GM23248 (cell line): ENCODE measurements at regions not wholly inside any gene's neighbourhood (a gene's known extent, or its start where the extent isn't known, plus 50 kb on each side); places are given as distances from the start of the nearest gene placed in this dataset.

Experiments
- DNase-seq: peaks from one replicate; pipeline ENCODE4 v3.0.0-alpha.2; 2015
- H2AFZ ChIP-seq: fragments of 200-600 bp; sonication (generic); 2 replicates; pipeline ENCODE4 v1.6.1; 2016; ENCODE audit warnings: antibody characterized with exemption
- H3F3A ChIP-seq: fragments of 200-600 bp; sonication (generic); 2 replicates; pipeline ENCODE4 v1.6.1; 2016; ENCODE audit warnings: mild to moderate bottlenecking, antibody characterized with exemption, mixed run types; ENCODE audit not compliant: insufficient read depth
- H3K27ac ChIP-seq: fragments of 200-600 bp; sonication (generic); 2 replicates; pipeline ENCODE4 v1.5.1; 2016; ENCODE audit warnings: mild to moderate bottlenecking
- H3K27me3 ChIP-seq: fragments of 200-600 bp; sonication (generic); replicated peaks from 2 replicates; pipeline ENCODE4 v1.6.1; 2016; ENCODE audit warnings: mild to moderate bottlenecking; ENCODE audit not compliant: insufficient read depth
- H3K36me3 ChIP-seq: fragments of 200-600 bp; sonication (generic); 2 replicates; pipeline ENCODE4 v1.6.1; 2016; ENCODE audit warnings: low read depth, mild to moderate bottlenecking
- H3K4me1 ChIP-seq: fragments of 200-600 bp; sonication (generic); 2 replicates; pipeline ENCODE4 v1.6.1; 2016; ENCODE audit warnings: mild to moderate bottlenecking; ENCODE audit not compliant: insufficient read depth
- H3K4me2 ChIP-seq: fragments of 200-600 bp; sonication (generic); one replicate; pipeline ENCODE4 v1.6.1; 2016; ENCODE audit warnings: mild to moderate bottlenecking; ENCODE audit not compliant: unreplicated experiment
- H3K4me3 ChIP-seq: fragments of 200-600 bp; sonication (generic); 2 replicates; pipeline ENCODE4 v1.5.1; 2016; ENCODE audit warnings: mild to moderate bottlenecking
- H3K79me2 ChIP-seq: fragments of 200-600 bp; sonication (generic); 2 replicates; pipeline ENCODE4 v1.6.1; 2016; ENCODE audit warnings: mild to moderate bottlenecking; ENCODE audit not compliant: insufficient read depth
- H3K9ac ChIP-seq: fragments of 200-600 bp; sonication (generic); 2 replicates; pipeline ENCODE4 v1.6.1; 2016; ENCODE audit warnings: mild to moderate bottlenecking
- H3K9me2 ChIP-seq: fragments of 200-600 bp; sonication (generic); 2 replicates; pipeline ENCODE4 v1.6.1; 2016; ENCODE audit warnings: mixed run types, mild to moderate bottlenecking, moderate library complexity; ENCODE audit not compliant: insufficient read depth
- H3K9me3 ChIP-seq: fragments of 200-600 bp; sonication (generic); one replicate; pipeline ENCODE4 v1.6.1; 2017; ENCODE audit warnings: low read depth
- H4K20me1 ChIP-seq: fragments of 200-600 bp; sonication (generic); 2 replicates; pipeline ENCODE4 v1.6.0; 2016; ENCODE audit not compliant: insufficient read depth
- EZH2 ChIP-seq: fragments of 200-600 bp; sonication (generic); IDR thresholded peaks from 2 replicates; pipeline ENCODE4 v1.6.1; 2018; ENCODE audit warnings: antibody characterized with exemption, mild to moderate bottlenecking; ENCODE audit not compliant: insufficient read depth, poor library complexity, severe bottlenecking
- EZH2phosphoT487 ChIP-seq: fragments of 200-600 bp; sonication (generic); IDR thresholded peaks from 2 replicates; pipeline ENCODE4 v1.6.1; 2018; ENCODE audit warnings: antibody characterized with exemption, moderate library complexity, mild to moderate bottlenecking, low read depth; ENCODE audit not compliant: insufficient read depth
- WGBS, 2 experiments: methylation state at CpG; one replicate each; pipeline ENCODE4 v1.1.6; 2015 to 2017; ENCODE audit warnings: low lambda C conversion rate in 2 of 2, low coverage in 1 of 2; ENCODE audit errors: missing lambda C conversion rate in 2 of 2; 5-methylcytosine and 5-hydroxymethylcytosine counted together
- in situ Hi-C: fragments of 300-500 bp; cut with MboI; formaldehyde crosslinking; loops from 2 replicates; pipeline ENCODE4 v1.15.0; 2020

GRCh38 chr13:59276436-59276835 is 887.3 kb downstream of the DIAPH3 start:
- in situ Hi-C loops = no loop called here
- Histone ChIP-seq H4K20me1 (no peaks in the 10 kb centered on the region), H3K27ac (no peak overlapping the region), H3K36me3 (no peaks in the 10 kb centered on the region), H3K27me3 (no peaks in the 10 kb centered on the region), H3F3A (no peaks in the 10 kb centered on the region), H3K9ac (no peak overlapping the region), H3K4me2 (no peak overlapping the region), H3K9me2 (no peaks in the 10 kb centered on the region), H3K79me2 (no peaks in the 10 kb centered on the region), H2AFZ (no peak overlapping the region), H3K4me3 (no peak overlapping the region), H3K9me3 (no peaks in the 10 kb centered on the region), H3K4me1 (no peaks in the 10 kb centered on the region)
- TF ChIP-seq EZH2 = no peak
- no peak for TF ChIP-seq EZH2phosphoT487
- DNase-seq = no peak

DNA sequence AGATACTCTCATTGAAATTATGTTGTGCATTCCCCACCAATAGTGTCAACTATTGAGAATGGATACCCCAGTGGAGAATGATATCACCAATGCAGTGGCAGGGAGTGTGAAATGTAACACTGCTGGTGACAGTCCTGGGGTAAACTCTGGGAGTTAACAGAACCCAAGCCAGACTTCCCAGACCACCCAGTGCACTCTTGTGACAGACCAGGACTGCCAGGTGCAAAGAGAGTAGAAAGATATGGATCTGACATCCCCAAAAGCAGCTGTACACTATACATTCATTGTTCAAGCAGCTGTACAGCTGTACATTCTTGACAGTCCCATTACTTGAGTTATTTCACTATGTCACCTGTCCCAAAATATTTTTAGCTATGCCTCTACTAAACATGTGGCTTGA is 886.6 kb downstream of the DIAPH3 start:
- no peak for DNase-seq
- no peaks in the 10 kb centered on the region for H3K9me3 ChIP-seq
- no peak overlapping the region for H3K4me3 ChIP-seq
- H4K20me1 ChIP-seq = no peaks in the 10 kb centered on the region
- H3K36me3 ChIP-seq = no peaks in the 10 kb centered on the region
- no peaks in the 10 kb centered on the region for H3K9me2 ChIP-seq
- H3K27ac ChIP-seq = no peak overlapping the region
- TF ChIP-seq EZH2 = no peak
- no peak for TF ChIP-seq EZH2phosphoT487
- H3K9ac ChIP-seq = no peak overlapping the region
- H3K4me1 ChIP-seq = no peaks in the 10 kb centered on the region
- no peak overlapping the region for H2AFZ ChIP-seq
- no peaks in the 10 kb centered on the region for H3K79me2 ChIP-seq
- H3K4me2 ChIP-seq = no peak overlapping the region
- no peaks in the 10 kb centered on the region for H3F3A ChIP-seq
- in situ Hi-C loops = no loop called here
- no peaks in the 10 kb centered on the region for H3K27me3 ChIP-seq

DNA sequence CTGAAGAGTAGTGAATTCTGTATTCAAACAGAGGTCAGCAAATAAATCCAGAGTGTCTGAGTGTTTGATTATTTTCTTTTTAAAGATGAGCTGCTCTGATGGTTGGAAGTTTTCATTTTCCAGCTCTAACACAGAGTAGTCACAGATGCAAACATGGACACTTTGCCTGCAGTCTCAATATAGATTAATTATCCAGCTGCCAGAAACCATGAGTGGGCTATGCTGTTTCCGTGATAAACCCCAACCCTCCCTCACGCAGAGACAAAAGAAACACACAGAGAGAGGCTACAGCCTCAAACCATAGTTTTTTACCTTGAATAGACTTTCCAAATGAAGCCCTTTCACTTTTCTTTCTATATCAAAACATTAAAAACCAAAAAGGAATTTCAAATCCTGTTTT is 884.7 kb downstream of the DIAPH3 start:
- Histone ChIP-seq H3K4me2 (no peak overlapping the region), H3K36me3 (no peaks in the 10 kb centered on the region), H3K4me1 (no peaks in the 10 kb centered on the region), H3K79me2 (no peaks in the 10 kb centered on the region), H4K20me1 (no peaks in the 10 kb centered on the region), H3K9ac (no peak overlapping the region), H2AFZ (no peak overlapping the region), H3F3A (no peaks in the 10 kb centered on the region), H3K27me3 (no peaks in the 10 kb centered on the region), H3K4me3 (no peak overlapping the region), H3K9me2 (no peaks in the 10 kb centered on the region), H3K27ac (no peak overlapping the region), H3K9me3 (no peaks in the 10 kb centered on the region)
- WGBS, 2 experiments = 0 to 7% methylated on average over 2 of the region's 2 CpGs
- TF ChIP-seq EZH2 (no peak), EZH2phosphoT487 (no peak)
- in situ Hi-C loops = no loop called here
- no peak for DNase-seq

- Histone ChIP-seq H3K79me2 (no peaks in the 10 kb centered on the region), H3K27ac (no peak overlapping the region), H3K4me2 (no peak overlapping the region), H3K4me1 (no peaks in the 10 kb centered on the region), H3K27me3 (no peaks in the 10 kb centered on the region), H3K36me3 (no peaks in the 10 kb centered on the region), H3K9ac (no peak overlapping the region), H4K20me1 (no peaks in the 10 kb centered on the region), H3K4me3 (no peak overlapping the region), H2AFZ (no peak overlapping the region), H3F3A (no peaks in the 10 kb centered on the region), H3K9me2 (no peaks in the 10 kb centered on the region), H3K9me3 (no peaks in the 10 kb centered on the region)
- DNase-seq = no peak
- in situ Hi-C loops = no loop called here
- WGBS, 2 experiments = 12 to 14% methylated on average over 3 of the region's 3 CpGs
- TF ChIP-seq EZH2phosphoT487 (no peak), EZH2 (no peak)
Measured at GRCh38 chr13:59279576-59279975, 884.2 kb downstream of the DIAPH3 start.

DNA sequence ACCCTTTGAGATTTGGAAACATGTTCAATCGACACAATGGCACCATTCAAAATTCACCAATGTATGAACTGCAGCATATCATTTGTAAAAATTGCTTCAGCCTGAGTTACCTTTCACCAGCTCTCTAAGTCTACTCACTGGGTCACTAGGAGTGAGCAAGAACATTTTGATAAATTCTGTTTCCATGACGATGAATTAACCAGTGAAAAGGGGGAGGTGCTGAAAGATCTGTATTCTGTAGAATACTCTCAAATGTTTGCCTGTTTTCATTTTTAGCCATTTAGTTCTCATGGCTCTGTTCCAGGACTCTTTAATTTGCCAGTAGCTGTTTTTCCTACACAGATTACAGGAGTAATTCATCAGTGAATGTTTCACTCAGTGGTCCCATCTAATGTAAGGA is 883.4 kb downstream of the DIAPH3 start:
- no peaks in the 10 kb centered on the region for H3K4me1 ChIP-seq
- no peaks in the 10 kb centered on the region for H3K79me2 ChIP-seq
- H3K4me3 ChIP-seq = no peak overlapping the region
- no peak overlapping the region for H2AFZ ChIP-seq
- in situ Hi-C loops = no loop called here
- H4K20me1 ChIP-seq = no peaks in the 10 kb centered on the region
- WGBS, 2 experiments = 13 to 26% methylated on average over 2 of the region's 2 CpGs
- no peak overlapping the region for H3K4me2 ChIP-seq
- H3K27ac ChIP-seq = no peak overlapping the region
- H3K27me3 ChIP-seq = no peaks in the 10 kb centered on the region
- TF ChIP-seq EZH2 = no peak
- no peak for TF ChIP-seq EZH2phosphoT487
- H3K9me3 ChIP-seq = no peaks in the 10 kb centered on the region
- no peaks in the 10 kb centered on the region for H3K9me2 ChIP-seq
- DNase-seq = no peak
- no peaks in the 10 kb centered on the region for H3K36me3 ChIP-seq
- no peak overlapping the region for H3K9ac ChIP-seq
- H3F3A ChIP-seq = no peaks in the 10 kb centered on the region
